H1 (cell line): ENCODE measurements at regions not wholly inside any gene's neighbourhood (a gene's known extent, or its start where the extent isn't known, plus 50 kb on each side); places are given as distances from the start of the nearest gene placed in this dataset.

Source experiments
- CTCF ChIA-PET: fragments of 300-600 bp; sonication (Branson Sonifier 250); formaldehyde crosslinking; loops from one replicate; lab custom pipeline; 2021; ENCODE audit not compliant: partially characterized antibody; lab: Charles Lee
- POLR2A ChIA-PET: fragments of 300-600 bp; sonication (Branson Sonifier 250); formaldehyde crosslinking; loops from one replicate; lab custom pipeline; 2021; ENCODE audit warnings: inconsistent platforms; ENCODE audit not compliant: partially characterized antibody; lab: Charles Lee
- DNase-seq, 2 experiments: peaks; one replicate each; pipeline versions ENCODE4 v3.0.0 to v3.0.0-alpha.2; 2010 to 2022; ENCODE audit warnings: low spot score in 2 of 2, low read depth in 1 of 2, mixed read lengths in 1 of 2
- FAIRE-seq: peaks from 2 replicates; lab custom pipeline; 2011; peaks lifted over from hg19 to GRCh38; lab: Jason Lieb, UNC
- H2AFZ ChIP-seq: 2 replicates; pipeline ENCODE4 v1.8.1; 2012; ENCODE audit warnings: low read length, inconsistent platforms
- H2AK5ac ChIP-seq: 2 replicates; pipeline ENCODE4 v1.6.1; 2013; ENCODE audit warnings: low read depth, low read length
- H2BK120ac ChIP-seq: replicated peaks from 2 replicates; pipeline ENCODE3; 2013; ENCODE audit warnings: low read depth, low read length, inconsistent platforms
- H2BK12ac ChIP-seq: 2 replicates; pipeline ENCODE4 v1.6.1; 2013; ENCODE audit warnings: low read depth, low read length
- H2BK15ac ChIP-seq: 2 replicates; pipeline ENCODE4 v1.6.1; 2013; ENCODE audit warnings: low read length
- H2BK20ac ChIP-seq: 2 replicates; pipeline ENCODE4 v1.6.1; 2013; ENCODE audit warnings: low read length
- H2BK5ac ChIP-seq: 2 replicates; pipeline ENCODE4 v1.6.1; 2013; ENCODE audit warnings: low read depth, low read length
- H3K14ac ChIP-seq: 2 replicates; pipeline ENCODE4 v1.6.1; 2013; ENCODE audit warnings: inconsistent platforms; ENCODE audit not compliant: insufficient read length
- H3K18ac ChIP-seq: 2 replicates; pipeline ENCODE4 v1.6.1; 2013; ENCODE audit warnings: low read length; ENCODE audit errors: extremely low read depth
- H3K23ac ChIP-seq: 2 replicates; pipeline ENCODE4 v1.6.1; 2013; ENCODE audit warnings: inconsistent platforms; ENCODE audit not compliant: insufficient read length
- H3K23me2 ChIP-seq: 2 replicates; pipeline ENCODE4 v1.6.1; 2013; ENCODE audit warnings: low read depth, low read length
- H3K27ac ChIP-seq: 2 replicates; pipeline ENCODE4 v1.6.1; 2011; ENCODE audit warnings: low read depth, low read length, inconsistent platforms
- H3K27me3 ChIP-seq, 4 experiments: replicated peaks in 1 of 4; 1 replicate in 1 of 4; 2 replicates in 3 of 4; pipeline versions ENCODE4 v1.6.1 to v1.8.1; 2011 to 2013; ENCODE audit warnings: low read length in 3 of 4, mild to moderate bottlenecking in 3 of 4, inconsistent platforms in 2 of 4, mixed read lengths in 2 of 4, moderate library complexity in 1 of 4; ENCODE audit not compliant: control insufficient read depth in 3 of 4, insufficient read depth in 3 of 4; ENCODE audit errors: extremely low read depth in 1 of 4
- H3K36me3 ChIP-seq, 4 experiments: 2 replicates each; pipeline versions ENCODE4 v1.6.1 to v1.8.1; 2011 to 2013; ENCODE audit warnings: mild to moderate bottlenecking in 4 of 4, low read length in 3 of 4, moderate library complexity in 2 of 4, control low read depth in 1 of 4, inconsistent platforms in 1 of 4; ENCODE audit not compliant: insufficient read depth in 4 of 4, control insufficient read depth in 2 of 4
- H3K4ac ChIP-seq: replicated peaks from 2 replicates; pipeline ENCODE3; 2013; ENCODE audit warnings: low read length, low read depth, mixed read lengths, inconsistent platforms; ENCODE audit not compliant: insufficient read length
- H3K4me1 ChIP-seq, 4 experiments: replicated peaks in 1 of 4; 1 replicate in 1 of 4; 2 replicates in 3 of 4; pipeline versions ENCODE4 v1.6.1 to v1.8.1; 2011 to 2013; ENCODE audit warnings: low read length in 3 of 4, inconsistent platforms in 2 of 4, mixed read lengths in 1 of 4; ENCODE audit not compliant: insufficient read depth in 4 of 4, control insufficient read depth in 3 of 4
- H3K4me2 ChIP-seq, 2 experiments: 2 replicates each; pipeline versions ENCODE4 v1.6.1 to v1.8.1; 2011 to 2013; ENCODE audit warnings: low read depth in 2 of 2, low read length in 2 of 2, control low read depth in 1 of 2, inconsistent platforms in 1 of 2, mild to moderate bottlenecking in 1 of 2; ENCODE audit not compliant: insufficient read depth in 1 of 2
- H3K4me3 ChIP-seq, 4 experiments: fragments of 200-600, 300-600 bp in 1 of 4; sonication (generic), shearing (Covaris generic), sonication (Bioruptor Twin) in 1 of 4; 2 replicates each; pipeline versions ENCODE4 v1.5.1 to v1.8.1; 2011 to 2016; ENCODE audit warnings: low read length in 4 of 4, low read depth in 3 of 4, control low read depth in 2 of 4, inconsistent platforms in 2 of 4, mild to moderate bottlenecking in 2 of 4, mixed read lengths in 1 of 4, moderate library complexity in 1 of 4; ENCODE audit not compliant: insufficient read depth in 2 of 4; ENCODE audit errors: extremely low read depth in 1 of 4
- H3K56ac ChIP-seq: replicated peaks from 2 replicates; pipeline ENCODE3; 2013; ENCODE audit warnings: low read depth, mild to moderate bottlenecking, mixed read lengths, low read length, inconsistent platforms; ENCODE audit not compliant: insufficient read length
- H3K79me1 ChIP-seq: 2 replicates; pipeline ENCODE4 v1.6.1; 2013; ENCODE audit warnings: low read depth, low read length, control low read depth
- H3K79me2 ChIP-seq, 2 experiments: 2 replicates each; pipeline versions ENCODE4 v1.6.1 to v1.8.1; 2012 to 2013; ENCODE audit warnings: low read length in 2 of 2, mild to moderate bottlenecking in 2 of 2, inconsistent platforms in 1 of 2; ENCODE audit not compliant: insufficient read depth in 2 of 2, control insufficient read depth in 1 of 2
- H3K9ac ChIP-seq, 4 experiments: replicated peaks in 1 of 4; 1 replicate in 1 of 4; 2 replicates in 3 of 4; pipeline versions ENCODE4 v1.6.1 to v1.8.1; 2011 to 2013; ENCODE audit warnings: low read depth in 3 of 4, low read length in 3 of 4, control low read depth in 2 of 4, mild to moderate bottlenecking in 2 of 4, moderate library complexity in 2 of 4, inconsistent platforms in 1 of 4; ENCODE audit errors: extremely low read depth in 1 of 4
- H3K9me3 ChIP-seq, 2 experiments: 2 replicates each; pipeline versions ENCODE4 v1.6.1 to v1.8.1; 2012 to 2013; ENCODE audit warnings: mild to moderate bottlenecking in 2 of 2, moderate library complexity in 2 of 2, control low read depth in 1 of 2, inconsistent platforms in 1 of 2, low read depth in 1 of 2, low read length in 1 of 2, mixed read lengths in 1 of 2; ENCODE audit not compliant: insufficient read depth in 2 of 2
- H4K20me1 ChIP-seq, 2 experiments: replicated peaks in 1 of 2; 2 replicates each; pipeline versions ENCODE3 to v1.8.1; 2011 to 2013; ENCODE audit warnings: inconsistent platforms in 2 of 2, low read length in 2 of 2, mild to moderate bottlenecking in 1 of 2; ENCODE audit not compliant: insufficient read depth in 2 of 2, control insufficient read depth in 1 of 2
- H4K5ac ChIP-seq: 2 replicates; pipeline ENCODE4 v1.6.1; 2013; ENCODE audit warnings: low read length, low read depth, mixed read lengths, inconsistent platforms; ENCODE audit not compliant: insufficient read length
- H4K8ac ChIP-seq: 2 replicates; pipeline ENCODE4 v1.8.0; 2013; ENCODE audit warnings: mild to moderate bottlenecking, moderate library complexity, low read length, inconsistent platforms; ENCODE audit not compliant: insufficient read depth; ENCODE audit errors: extremely low read depth
- H4K91ac ChIP-seq: replicated peaks from 2 replicates; pipeline ENCODE3; 2013; ENCODE audit warnings: low read length, mixed read lengths, inconsistent platforms; ENCODE audit not compliant: insufficient read length
- CBX5 ChIP-seq: fragments of 300-800, 300-1000 bp; sonication (generic); IDR thresholded peaks from 2 replicates; pipeline ENCODE4 v1.7.1; 2016; ENCODE audit warnings: antibody characterized with exemption, low read length, low read depth
- CHD2 ChIP-seq: IDR thresholded peaks from 2 replicates; pipeline ENCODE4 v1.6.1; 2012; ENCODE audit warnings: low read length, improper control_type of control experiment
- EGR1 ChIP-seq: IDR thresholded peaks from 2 replicates; pipeline ENCODE4 v1.6.1; 2011; ENCODE audit warnings: low read depth, low read length, borderline replicate concordance
- RAD21 ChIP-seq, 2 experiments: IDR thresholded peaks in 1 of 2; conservative IDR thresholded peaks in 1 of 2; 2 replicates each; pipeline ENCODE4 v1.6.1; 2011; ENCODE audit warnings: low read depth in 2 of 2, low read length in 2 of 2, improper control_type of control experiment in 1 of 2, inconsistent platforms in 1 of 2, mild to moderate bottlenecking in 1 of 2, moderate library complexity in 1 of 2
- SIRT6 ChIP-seq: IDR thresholded peaks from one replicate; pipeline ENCODE4 v1.7.1; 2012; ENCODE audit warnings: low read length, inconsistent platforms
- SP2 ChIP-seq: IDR thresholded peaks from 2 replicates; pipeline ENCODE4 v1.6.1; 2012; ENCODE audit warnings: mild to moderate bottlenecking, low read length, inconsistent platforms
- SRF ChIP-seq: IDR thresholded peaks from 2 replicates; pipeline ENCODE4 v1.6.1; 2011; ENCODE audit warnings: mild to moderate bottlenecking, low read depth, low read length, moderate library complexity
- SUZ12 ChIP-seq: fragments of 200-600 bp; sonication (generic); IDR thresholded peaks from 2 replicates; pipeline ENCODE4 v1.6.1; 2012; ENCODE audit warnings: mild to moderate bottlenecking, inconsistent platforms, low read length, moderate library complexity, mixed read lengths
- TCF12 ChIP-seq: IDR thresholded peaks from 2 replicates; pipeline ENCODE4 v1.6.1; 2011; ENCODE audit warnings: low read depth, mild to moderate bottlenecking, low read length
- WGBS, 2 experiments: shearing (Covaris generic) in 1 of 2; methylation state at CpG; one replicate each; pipeline versions ENCODE4 v1.1.6 to v1.1.7; 2013 to 2015; ENCODE audit warnings: low lambda C conversion rate in 2 of 2, mixed read lengths in 2 of 2, inconsistent platforms in 1 of 2, low coverage in 1 of 2, missing lambda C conversion rate in 1 of 2; ENCODE audit not compliant: insufficient replicate concordance in 2 of 2, insufficient coverage in 1 of 2, insufficient read length in 1 of 2; ENCODE audit errors: extremely low coverage in 1 of 2, missing lambda C conversion rate in 1 of 2; 5-methylcytosine and 5-hydroxymethylcytosine counted together

GRCh38 chr2:186105016-186105724 is 366.6 kb downstream of the FSIP2 start:
- 80% methylated on average over 1 of the region's 1 CpG; no CpG with 5 or more reads in 1 of the 2 experiments for WGBS, 2 experiments

More at GRCh38 chr2:186105016-186105724, 366.6 kb downstream of the FSIP2 start:
- no peak overlapping the region for H2BK15ac ChIP-seq
- ChIA-PET POLR2A (no interaction called here), CTCF (no interaction called here)
- no peaks in the 10 kb centered on the region for H3K27me3 ChIP-seq
- H3K27ac ChIP-seq: no peak overlapping the region
- no peak overlapping the region for H4K5ac ChIP-seq
- no peak overlapping the region for H4K91ac ChIP-seq
- H3K9ac ChIP-seq: no peak overlapping the region
- no peak overlapping the region for H2BK12ac ChIP-seq
- H2BK5ac ChIP-seq: no peak overlapping the region
- H3K4me3 ChIP-seq: no peak overlapping the region
- H3K79me2 ChIP-seq: no peaks in the 10 kb centered on the region
- H3K23me2 ChIP-seq: no peaks in the 10 kb centered on the region
- H3K36me3 ChIP-seq: no peaks in the 10 kb centered on the region; a peak in 1 of 8 replicates
- no peak overlapping the region for H3K14ac ChIP-seq
- H2AFZ ChIP-seq: no peak overlapping the region
- no peaks in the 10 kb centered on the region for H3K79me1 ChIP-seq
- H3K9me3 ChIP-seq: no peaks in the 10 kb centered on the region
- H2BK120ac ChIP-seq: no peak overlapping the region
- H3K18ac ChIP-seq: 0 out of 2 replicates have a peak overlapping the region, but pooled peaks have one; percentile 24
- H3K23ac ChIP-seq: no peak overlapping the region
- no peak overlapping the region for H2AK5ac ChIP-seq
- TF ChIP-seq TCF12 (no peak), CBX5 (no peak), RAD21 (IDR thresholded peaks at IDR 0.05 in 1 of 2, conservative IDR thresholded peaks at IDR 0.05 in 1 of 2; ENCODE audit: low read depth in 2 of 2, low read length in 2 of 2) (no peak), SP2 (no peak), SRF (no peak), EGR1 (no peak), SUZ12 (no peak), CHD2 (no peak), SIRT6 (no peak)
- DNase-seq (no peak), FAIRE-seq (no peak)
- no peak overlapping the region for H4K8ac ChIP-seq
- H3K4me2 ChIP-seq: no peak overlapping the region
- no peak overlapping the region for H3K4ac ChIP-seq
- no peak overlapping the region for H3K56ac ChIP-seq
- H3K4me1 ChIP-seq: 0 out of 7 replicates have a peak, but pooled peaks cover 0 to 2% (median 0%) of the 10 kb centered on the region in 4 experiments
- no peaks in the 10 kb centered on the region for H4K20me1 ChIP-seq
- no peak overlapping the region for H2BK20ac ChIP-seq
